ENCODE measurements at regions not wholly inside any gene's neighbourhood (a gene's known extent, or its start where the extent isn't known, plus 50 kb on each side); places are given as distances from the start of the nearest gene placed in this dataset.

DNA sequence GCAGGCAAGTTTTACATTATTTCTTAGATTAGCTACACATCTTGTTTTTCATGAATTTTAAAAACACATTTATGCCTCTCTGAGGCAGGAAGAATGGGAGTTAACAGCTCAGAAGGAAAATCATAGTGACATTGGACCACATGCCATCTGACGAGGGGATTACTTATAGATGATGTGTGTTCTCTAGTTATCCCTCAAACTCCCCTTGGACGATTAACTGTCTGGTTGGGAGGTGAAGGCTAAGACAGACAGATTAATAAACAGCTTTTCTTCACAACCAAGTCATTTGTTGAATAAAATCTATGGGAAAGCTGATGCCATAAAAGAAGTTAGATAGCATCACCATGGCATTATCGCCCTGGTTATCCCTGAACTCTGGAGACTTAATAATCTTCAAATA, 80.0 kb upstream of the PREP start (continued):
- no peak for TF ChIP-seq ZNF462 (CRISPR knock-in tag; IDR thresholded peaks at IDR 0.05)
- no peak for TF ChIP-seq JUNB (IDR thresholded peaks at IDR 0.05; ENCODE audit: unreplicated experiment)
- no peak for TF ChIP-seq ZNF331 (CRISPR knock-in tag; IDR thresholded peaks at IDR 0.05; ENCODE audit: low read depth)
- no peak for TF ChIP-seq CREB1 (CRISPR knock-in tag; IDR thresholded peaks at IDR 0.05; ENCODE audit: low read depth)

DNA sequence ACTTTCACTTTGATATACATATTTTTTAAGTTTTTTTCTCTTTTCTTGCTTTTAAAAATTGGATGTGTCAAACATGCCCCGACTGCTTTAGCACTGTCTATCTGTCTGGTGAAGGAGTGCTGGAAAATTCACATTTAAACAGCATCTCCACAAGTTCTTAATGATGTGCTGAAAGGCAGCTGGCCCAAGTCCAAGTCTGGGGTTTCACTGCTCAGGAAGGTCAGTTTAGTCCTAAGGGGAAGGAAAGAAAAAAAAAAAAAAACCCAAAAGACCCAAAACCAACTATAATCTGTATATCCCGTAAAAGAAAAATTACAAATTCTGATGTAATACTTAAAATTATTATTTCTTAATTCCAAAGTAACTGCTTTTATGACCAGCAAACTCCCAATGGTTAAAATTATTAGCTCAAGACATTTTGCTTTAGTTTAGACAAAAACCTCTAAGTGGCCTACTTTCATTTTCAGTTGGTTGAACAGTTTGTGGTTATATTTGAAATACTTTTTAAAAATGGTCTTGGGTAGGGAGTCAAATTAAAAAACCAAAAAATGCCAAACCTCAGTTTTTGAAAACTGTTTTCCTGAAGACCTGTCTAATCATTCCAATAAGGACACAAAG, 79.5 kb upstream of the PREP start:
- ATAC-seq (no peak), DNase-seq (ENCODE audit: low spot score) (no peak)
- H3K9me3 Mint-ChIP-seq, result no peaks in the 10 kb centered on the region
- H3K27me3 Mint-ChIP-seq (ENCODE audit: insufficient read depth, low read depth, poor library complexity), result no peaks in the 10 kb centered on the region
- Histone ChIP-seq H4K20me1 (replicated peaks; ENCODE audit: insufficient read depth) (no peaks in the 10 kb centered on the region), H3F3A (replicated peaks; ENCODE audit: low read depth) (no peaks in the 10 kb centered on the region), H3K9me2 (ENCODE audit: insufficient read depth) (no peaks in the 10 kb centered on the region; the same call in 1 of the 2 replicates), H3K4me2 (no peak overlapping the region), H3K4me1 (ENCODE audit: insufficient read depth) (no peaks in the 10 kb centered on the region), H3K36me3 (ENCODE audit: insufficient read depth) (no peaks in the 10 kb centered on the region), H2AFZ (no peak overlapping the region), H3K27ac (ENCODE audit: low read depth) (no peak overlapping the region), H3K27me3 (ENCODE audit: insufficient read depth) (no peaks in the 10 kb centered on the region), H3K4me3 (no peak overlapping the region), H3K79me2 (replicated peaks; ENCODE audit: insufficient read depth) (no peaks in the 10 kb centered on the region)
- H3K27ac Mint-ChIP-seq, result no peak overlapping the region
- no peaks in the 10 kb centered on the region for H3K36me3 Mint-ChIP-seq (ENCODE audit: low read depth)
- no peak overlapping the region for H3K4me3 Mint-ChIP-seq
- H3K4me1 Mint-ChIP-seq, result peaks cover 3% of the 10 kb centered on the region; the same call in 2 of the 3 replicates
- TF ChIP-seq CREB1 (CRISPR knock-in tag; IDR thresholded peaks at IDR 0.05; ENCODE audit: low read depth) (no peak), ZNF462 (CRISPR knock-in tag; IDR thresholded peaks at IDR 0.05) (no peak), REST (IDR thresholded peaks at IDR 0.05; ENCODE audit: unreplicated experiment) (no peak)
